Activated CD4-positive, CD25-positive, alpha-beta regulatory T cell (primary cell): ENCODE measurements at regions not wholly inside any gene's neighbourhood (a gene's known extent, or its start where the extent isn't known, plus 50 kb on each side); places are given as distances from the start of the nearest gene placed in this dataset.
A peak's percentile ranks its signal among the peaks of the same experiment; 100 is the strongest.

Experiments
- DNase-seq, 4 experiments: peaks; one replicate each; lab custom pipeline; 2025; lab: John Stamatoyannopoulos, UW

GRCh38 chr21:35256468-35256988, 207.4 kb upstream of the RUNX1 start:
- DNase-seq, result no peak

DNA sequence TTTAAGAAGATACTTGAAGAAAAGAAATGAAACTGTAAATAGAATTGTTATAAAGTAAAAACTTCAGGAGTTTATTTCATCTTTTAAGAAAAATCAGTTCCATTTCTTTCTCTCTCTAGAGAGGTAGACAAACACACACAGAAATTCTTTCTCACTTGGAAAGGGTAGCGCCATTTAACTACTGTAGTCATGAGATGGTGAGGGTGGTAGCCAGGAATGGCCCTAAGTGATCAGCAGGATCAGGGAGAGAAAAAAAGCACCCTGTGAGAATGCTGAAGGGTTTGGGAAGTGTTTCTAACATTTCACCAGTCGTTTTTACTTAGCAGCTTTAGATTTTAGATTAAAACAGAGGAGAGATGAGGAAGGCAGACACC, 205.7 kb upstream of the RUNX1 start:
- no peak for DNase-seq

DNA sequence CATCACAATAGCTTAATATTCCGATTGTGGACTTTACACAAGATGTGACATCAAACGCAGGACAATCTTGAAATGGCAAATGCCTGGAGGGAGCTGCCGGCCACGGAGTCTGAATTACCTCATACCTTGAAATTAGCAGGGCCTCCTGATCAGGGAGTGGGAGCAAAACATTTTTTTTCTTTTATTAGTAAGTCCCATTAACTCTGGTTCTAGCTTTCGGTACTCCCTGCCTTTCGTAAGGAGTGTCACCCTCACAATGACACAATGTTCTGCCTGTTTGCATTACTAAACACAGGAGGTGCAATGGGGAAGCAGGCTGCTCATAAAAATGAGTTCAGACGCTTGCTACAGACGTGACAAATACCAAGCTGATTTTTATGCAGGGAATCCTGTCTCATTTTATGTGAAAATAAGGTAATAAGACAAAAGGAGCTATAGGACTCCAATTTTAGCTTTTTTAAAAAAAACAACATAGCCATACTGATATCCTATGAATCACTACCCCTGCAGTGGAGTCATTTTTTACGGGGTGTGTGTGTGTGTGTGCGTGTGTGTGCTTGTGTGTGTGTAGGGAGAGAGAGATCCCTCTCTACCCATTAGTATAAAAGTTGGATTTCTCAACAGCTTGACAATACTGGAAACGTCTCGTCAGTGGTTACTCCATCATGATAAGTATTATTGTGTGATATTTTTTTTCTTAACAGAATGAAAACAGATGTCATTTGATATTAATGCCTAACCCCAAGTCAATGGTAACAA, 205.1 kb upstream of the RUNX1 start:
- DNase-seq, result no peak

GRCh38 chr21:35252831-35253230, 203.7 kb upstream of the RUNX1 start:
- no peak for DNase-seq

- no peak for DNase-seq
These were observed 200.5 kb upstream of the RUNX1 start for GRCh38 chr21:35249636-35250035.

DNA sequence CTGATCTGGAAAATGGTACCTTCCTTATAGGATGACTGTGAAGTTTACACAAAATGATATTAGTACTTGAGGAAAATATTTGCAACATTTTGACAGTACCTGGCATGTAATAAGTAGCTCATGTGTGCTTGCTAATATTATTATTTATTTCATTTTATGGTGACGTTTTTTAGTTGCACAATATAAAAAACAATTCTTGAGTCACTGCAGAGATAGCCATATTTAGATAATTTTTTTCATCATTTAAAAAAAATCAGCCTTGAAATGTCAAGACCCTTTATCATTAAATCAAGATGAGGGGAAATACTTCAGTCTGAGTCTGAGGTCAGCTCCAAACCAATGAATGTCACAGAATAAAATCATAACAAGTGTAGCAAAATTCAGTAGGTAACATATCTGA, 196.8 kb upstream of the RUNX1 start:
- no peak for DNase-seq

DNA sequence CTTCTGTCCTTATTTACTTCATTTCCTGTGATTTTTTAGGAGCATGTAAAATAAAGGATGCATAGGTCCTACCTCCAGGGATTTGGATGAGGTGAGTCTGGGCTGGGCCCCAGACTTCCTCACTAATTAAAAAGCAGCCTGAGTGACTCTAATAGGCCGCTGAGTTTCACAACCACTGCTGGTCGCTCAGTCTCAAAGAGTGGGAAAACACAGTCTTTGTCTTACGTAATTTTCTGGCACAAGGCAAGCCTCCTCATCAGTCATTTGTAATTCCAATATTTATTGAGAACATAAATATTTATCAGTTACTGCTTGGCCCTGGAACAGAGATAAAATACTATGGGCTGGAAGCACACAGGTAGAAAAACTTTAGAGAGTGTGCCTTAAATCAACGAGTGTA, 195.4 kb upstream of the RUNX1 start:
- no peak for DNase-seq

GRCh38 chr21:35243171-35243570, 194.1 kb upstream of the RUNX1 start:
- DNase-seq, result no peak

DNA sequence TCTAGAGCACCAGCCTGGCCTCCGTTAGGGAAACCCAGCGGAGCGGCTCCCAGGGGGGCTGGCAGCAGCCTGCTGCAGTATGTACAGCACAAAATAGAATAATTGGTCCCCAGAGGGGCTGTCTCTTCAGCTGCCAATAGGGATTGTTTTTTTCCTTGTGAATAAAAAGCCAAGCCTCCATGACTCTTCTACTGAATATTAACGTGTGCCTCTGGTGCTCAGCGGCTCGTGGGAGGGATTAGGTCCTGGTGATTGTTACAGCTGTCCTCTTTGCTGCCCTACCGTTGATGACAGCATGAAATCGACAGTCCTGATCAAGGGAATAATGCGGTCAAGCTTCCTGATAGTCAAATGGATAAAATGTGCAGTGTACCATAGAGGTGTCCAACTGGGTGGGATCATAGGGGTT, 190.7 kb upstream of the RUNX1 start:
- no peak for DNase-seq

GRCh38 chr21:35238119-35238518, 189.0 kb upstream of the RUNX1 start:
- no peak for DNase-seq

DNA sequence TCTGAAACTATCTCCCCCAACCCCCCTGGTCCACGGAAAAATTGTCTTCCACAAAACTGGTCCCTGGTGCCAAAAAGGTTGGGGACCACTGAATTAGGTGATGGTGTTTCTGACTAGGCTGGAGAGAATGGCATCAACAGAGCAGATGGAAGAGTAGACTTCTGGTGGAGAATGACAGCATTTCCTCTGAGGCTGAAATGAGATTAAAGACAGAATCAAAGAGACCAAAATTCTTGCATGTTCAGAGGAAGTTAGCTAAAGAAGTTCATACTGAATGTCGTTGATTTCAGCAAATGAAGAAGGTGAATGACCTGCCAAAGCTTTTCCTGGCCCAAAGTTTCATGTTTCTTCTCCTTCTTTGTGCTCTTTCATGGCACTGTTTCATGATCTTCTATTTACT, 188.2 kb upstream of the RUNX1 start:
- DNase-seq, result no peak

GRCh38 chr21:35236090-35236489, 187.0 kb upstream of the RUNX1 start:
- no peak for DNase-seq

DNA sequence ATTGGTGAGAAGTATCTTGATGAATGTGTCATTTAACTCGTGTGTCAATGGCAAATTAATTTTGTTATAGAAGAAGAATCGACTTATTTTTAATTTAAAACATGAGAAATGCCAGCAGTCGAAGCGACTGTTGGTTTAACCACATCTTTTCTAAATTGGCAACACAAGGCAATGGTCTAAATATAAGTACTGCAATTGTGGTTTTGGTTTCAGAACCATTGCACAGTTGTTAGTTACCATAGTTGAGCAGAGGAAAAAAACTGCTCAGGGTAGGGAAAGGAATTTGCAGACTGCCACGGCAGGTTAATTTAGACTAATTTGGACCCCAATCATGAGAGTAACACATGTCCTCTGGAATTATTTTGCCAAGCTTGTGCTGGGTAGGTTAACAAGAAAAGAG, 185.6 kb upstream of the RUNX1 start:
- DNase-seq, result no peak

DNA sequence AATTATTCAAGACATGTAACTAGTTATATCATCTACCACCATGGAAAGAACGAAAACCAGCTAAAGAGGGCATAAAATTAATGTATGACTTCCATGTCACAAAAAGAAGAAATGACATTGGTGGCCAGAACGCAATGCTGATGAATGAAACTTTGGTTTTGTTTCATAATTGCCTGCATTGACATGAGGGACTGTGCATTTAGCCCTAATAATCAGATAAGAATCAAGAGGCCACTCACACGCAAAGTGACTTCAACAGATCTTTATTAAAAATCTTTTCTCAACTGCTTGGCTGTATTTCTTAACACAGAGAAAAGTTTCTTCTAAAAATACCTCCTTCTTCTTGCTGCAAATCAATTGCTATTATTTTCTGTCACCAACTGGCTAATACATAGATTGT, 184.7 kb upstream of the RUNX1 start:
- DNase-seq, result no peak

GRCh38 chr21:35232545-35233176, 183.6 kb upstream of the RUNX1 start:
- no peak for DNase-seq

DNA sequence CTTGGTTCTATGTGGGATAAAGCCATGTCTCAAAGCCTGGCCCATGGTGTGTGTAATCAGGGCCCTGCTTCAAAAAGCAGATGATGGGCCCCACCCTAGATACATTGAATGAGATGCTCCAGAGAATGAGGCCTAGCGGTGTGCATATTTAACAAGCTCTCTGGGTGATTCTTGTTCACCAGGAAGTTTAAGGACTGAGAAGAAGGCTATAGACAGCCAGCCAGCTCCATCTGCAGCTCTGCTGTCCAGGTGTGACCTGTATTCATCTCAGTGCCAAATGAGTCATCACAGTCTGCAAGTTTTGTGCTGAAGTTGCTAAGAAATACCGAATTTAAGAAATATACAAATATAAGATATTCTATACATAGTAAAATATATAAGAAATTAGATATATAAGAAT, 182.0 kb upstream of the RUNX1 start:
- no peak for DNase-seq

- no peak for DNase-seq
These were observed 180.2 kb upstream of the RUNX1 start for GRCh38 chr21:35229290-35229689.

DNA sequence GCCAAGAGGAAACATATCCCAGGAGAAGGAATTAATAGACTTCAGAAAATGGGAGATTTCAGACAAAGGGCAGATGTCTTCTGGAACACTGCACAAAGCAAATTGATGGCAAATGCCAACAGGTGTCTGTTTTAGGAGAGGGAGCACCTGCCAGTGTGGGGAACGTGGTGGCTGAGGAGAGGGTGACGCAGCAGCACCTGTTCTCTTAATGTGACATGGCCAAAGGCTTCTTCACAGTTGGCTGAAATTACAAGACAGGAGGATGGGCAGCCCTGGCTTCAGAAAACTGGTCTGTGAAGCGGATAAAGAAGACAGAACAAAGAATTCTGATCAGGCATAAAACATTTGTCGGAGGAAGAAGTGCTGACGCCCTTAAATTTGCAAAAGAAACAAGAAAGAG, 178.7 kb upstream of the RUNX1 start:
- no peak for DNase-seq

GRCh38 chr21:35226968-35227744, 178.1 kb upstream of the RUNX1 start:
- peak in 2 of 4 experiments; percentile 16 to 17 for DNase-seq

DNA sequence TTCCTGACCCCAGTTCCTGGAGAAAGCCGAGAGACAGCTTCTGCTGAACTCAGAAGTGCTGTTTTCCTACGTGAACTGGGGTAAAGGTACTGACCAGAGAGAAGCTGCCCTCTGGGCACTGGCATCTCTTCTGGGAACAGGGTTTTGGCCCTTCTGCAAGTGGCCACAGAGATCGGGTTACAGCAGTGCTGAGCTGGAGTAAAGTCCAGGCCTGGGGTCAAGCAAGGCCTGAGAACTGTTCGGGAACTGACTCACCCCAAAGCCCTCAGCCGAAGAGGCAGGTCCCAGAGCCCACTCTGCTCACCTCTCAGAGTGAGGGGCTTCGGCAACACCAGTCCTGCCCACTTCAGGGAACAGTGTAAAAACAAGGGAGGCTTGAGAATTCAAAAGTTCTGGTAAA, 177.2 kb upstream of the RUNX1 start:
- no peak for DNase-seq

- no peak for DNase-seq
These were observed 176.5 kb upstream of the RUNX1 start for GRCh38 chr21:35225573-35225972.

DNA sequence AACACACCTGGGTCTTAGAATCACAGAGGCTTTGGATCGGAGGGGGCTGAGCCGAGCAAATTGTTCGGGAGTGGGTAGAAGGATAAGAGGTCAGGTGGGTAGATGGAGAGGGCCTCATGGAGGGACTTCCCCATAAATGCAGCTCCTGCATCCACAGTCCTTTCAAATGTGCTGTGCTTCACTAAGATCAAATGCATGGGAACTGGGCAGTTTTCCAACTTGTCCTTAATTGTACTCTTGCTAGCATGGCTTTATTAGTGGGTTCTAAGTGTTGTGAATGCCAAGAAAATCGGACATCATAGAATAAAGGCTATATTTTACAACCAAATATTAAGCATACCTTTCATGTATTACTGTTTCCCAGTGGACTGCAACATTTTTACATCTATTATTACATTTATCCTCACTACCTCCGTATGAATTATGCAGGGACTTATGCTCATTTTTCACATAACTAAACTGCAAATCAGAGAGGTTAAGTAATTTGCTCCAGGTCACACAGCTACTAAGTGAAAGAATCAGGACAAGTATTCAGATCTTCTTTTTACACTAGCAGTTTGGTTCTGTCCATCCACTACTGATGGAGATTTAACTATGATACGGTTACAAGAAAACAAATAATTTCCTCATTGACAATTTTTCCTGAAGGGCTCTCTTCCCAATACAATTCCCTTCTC, 174.5 kb upstream of the RUNX1 start:
- no peak for DNase-seq
